Daoy (cell line): ENCODE measurements at regions not wholly inside any gene's neighbourhood (a gene's known extent, or its start where the extent isn't known, plus 50 kb on each side); places are given as distances from the start of the nearest gene placed in this dataset.

ENCODE experiments used
- DNase-seq: peaks from one replicate; pipeline ENCODE4 v3.0.0-alpha.2; 2015; ENCODE audit warnings: low read depth

DNA sequence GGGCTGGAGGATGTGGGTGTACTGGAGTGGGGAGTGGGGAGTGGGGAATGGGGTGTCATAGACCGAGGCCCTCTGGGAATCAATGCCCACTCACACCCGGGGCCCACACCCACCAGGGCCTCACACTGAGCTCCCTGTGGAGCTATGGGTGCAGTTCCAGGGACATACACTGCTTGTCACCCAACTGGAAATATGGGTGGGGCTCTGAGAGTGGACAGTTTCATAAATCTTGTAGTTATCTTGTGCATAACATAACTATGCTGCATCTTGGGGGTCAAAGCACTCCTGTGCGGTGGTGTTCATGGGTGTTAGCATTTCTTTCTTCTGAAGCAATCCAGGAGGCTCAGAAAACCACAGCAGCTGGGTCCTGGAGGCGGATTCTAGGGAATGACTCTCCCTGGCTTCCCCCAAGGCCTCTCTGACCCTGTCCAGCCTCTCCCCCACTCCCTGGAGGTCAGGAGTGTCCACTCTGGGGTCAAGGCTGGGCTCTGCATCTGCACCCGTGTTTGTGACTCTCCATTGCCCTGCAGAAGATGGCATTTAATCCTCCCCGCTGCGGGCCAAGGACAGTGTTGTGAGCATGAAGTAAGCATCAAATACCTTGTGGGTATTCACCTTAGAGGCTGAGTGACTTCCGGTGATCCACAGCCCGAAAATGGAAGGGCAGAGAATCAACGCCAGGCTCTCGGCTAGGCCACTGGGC is 172.5 kb downstream of the CTTN start:
- DNase-seq = no peak

- DNase-seq = no peak
Measured at GRCh38 chr11:70572974-70573260, 174.6 kb downstream of the CTTN start.

DNA sequence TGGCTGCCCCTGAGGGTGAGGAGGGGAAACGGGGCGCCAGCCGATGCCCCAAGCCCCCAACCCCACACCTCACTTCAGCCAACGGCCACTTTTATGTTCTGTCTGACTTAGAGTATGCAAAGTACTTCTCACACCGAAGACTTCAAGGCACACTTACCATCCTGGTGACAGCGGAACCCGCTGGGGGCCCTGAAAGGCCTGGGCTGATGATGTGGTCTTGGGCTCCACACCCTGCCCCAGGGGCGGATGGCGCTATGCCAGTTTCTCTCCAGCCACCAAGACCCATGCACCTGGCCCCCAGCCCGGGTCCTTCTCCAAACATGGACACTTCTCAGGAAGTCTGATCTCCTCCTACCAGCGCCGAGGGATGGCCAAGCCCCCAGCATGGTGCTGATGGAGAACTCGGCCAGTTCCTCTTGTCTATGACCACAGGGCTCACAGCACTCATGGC is 175.4 kb downstream of the CTTN start:
- no peak for DNase-seq

GRCh38 chr11:70574725-70575347 is 176.5 kb downstream of the CTTN start:
- DNase-seq = no peak

DNA sequence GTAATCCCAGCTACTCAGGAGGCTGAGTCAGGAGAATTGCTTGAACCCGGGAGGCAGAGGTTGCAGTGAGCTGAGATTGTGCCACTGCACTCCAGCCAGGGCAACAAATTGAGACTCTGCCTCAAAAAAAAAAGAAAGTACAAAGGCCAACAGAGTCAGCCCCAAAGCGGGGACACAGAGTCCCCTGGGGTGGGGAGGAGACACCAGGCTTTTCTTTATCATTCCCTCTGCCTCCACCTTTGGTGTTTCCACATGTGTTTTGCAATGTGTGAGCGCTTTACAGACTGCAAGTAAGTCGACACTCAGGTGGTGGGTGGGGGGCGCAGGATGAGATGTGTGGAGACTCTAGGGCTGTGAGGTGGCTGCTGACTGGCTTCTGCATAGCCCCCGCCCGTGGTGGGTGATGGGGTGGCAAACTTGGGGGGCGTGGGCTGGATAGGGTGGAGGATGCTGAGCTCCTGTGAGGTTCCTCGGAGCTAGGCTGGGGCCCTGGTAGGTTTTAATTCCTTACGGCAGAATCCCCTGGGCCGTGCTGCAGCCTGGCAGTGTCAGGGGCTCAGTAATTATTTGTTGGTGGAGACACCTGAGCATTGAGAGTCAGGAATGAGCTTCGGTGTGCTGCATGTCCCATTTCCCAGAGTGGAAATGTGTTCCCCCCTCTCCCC is 177.2 kb downstream of the CTTN start:
- no peak for DNase-seq

GRCh38 chr11:70577258-70577603 is 178.9 kb downstream of the CTTN start:
- DNase-seq = no peak

DNA sequence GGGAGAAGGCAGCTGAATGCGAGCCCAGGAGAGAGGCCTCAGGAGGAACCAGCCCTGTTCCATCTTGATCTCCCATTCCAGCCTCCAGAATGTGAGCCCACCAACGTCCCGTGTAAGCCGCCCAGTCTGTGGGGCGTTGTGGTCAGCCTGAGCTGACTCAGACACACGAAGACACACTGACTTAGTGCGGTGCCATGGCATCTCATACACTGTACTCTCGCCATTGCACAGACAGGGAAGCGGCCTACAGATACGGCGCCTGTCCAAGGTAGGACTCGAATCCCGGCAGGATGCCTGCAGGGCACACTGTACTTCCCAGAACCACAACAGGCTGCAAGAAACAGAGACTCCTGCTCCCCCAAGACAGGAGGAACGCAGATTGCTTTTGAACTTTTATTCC is 179.6 kb downstream of the CTTN start:
- DNase-seq = peak; percentile 80

- no peak for DNase-seq
Measured at GRCh38 chr11:70578371-70578770, 180.0 kb downstream of the CTTN start.

- DNase-seq = no peak
Measured at GRCh38 chr11:70578831-70579230, 180.5 kb downstream of the CTTN start.

GRCh38 chr11:70579316-70579955 is 181.1 kb downstream of the CTTN start:
- DNase-seq = no peak

GRCh38 chr11:70580036-70580805 is 181.9 kb downstream of the CTTN start:
- DNase-seq = no peak

- DNase-seq = no peak
Measured at GRCh38 chr11:70581991-70582885, 183.9 kb downstream of the CTTN start.

DNA sequence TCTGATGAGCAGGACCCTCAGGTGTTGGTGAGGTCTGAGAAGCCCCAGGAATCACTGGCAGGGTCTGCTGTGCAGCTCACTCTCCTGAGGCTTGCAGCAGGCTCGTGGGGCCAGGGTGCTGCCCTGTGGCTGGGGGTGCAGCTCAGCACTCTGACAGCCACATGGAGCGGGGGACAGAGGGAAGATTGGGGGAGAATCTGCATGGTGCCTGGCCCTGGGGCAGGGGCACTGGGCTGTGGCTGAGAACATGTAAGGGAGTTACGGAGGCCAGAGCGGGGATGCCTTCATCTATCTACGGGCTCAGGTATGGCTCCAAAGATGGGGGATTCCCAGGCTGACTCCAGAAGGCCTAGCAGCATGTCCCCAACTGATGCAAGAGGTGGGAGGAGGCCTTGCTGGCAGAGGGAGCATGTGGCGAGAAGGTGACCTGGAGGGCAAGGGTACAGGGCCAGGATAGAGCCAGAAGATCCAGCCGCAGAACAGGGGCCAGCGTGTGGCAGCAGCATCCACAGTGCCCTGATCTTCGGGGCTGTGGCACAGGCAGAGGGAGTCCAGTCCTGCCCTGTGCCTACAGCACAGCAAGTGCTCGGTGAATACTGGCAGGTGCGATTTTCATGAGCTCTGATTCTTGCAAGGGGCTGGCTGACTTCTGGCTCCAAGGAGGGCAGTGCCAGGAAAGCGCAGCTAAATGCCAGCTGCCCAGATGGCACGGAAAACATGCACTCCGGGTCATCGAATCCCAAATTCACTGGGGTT is 184.7 kb downstream of the CTTN start:
- no peak for DNase-seq

DNA sequence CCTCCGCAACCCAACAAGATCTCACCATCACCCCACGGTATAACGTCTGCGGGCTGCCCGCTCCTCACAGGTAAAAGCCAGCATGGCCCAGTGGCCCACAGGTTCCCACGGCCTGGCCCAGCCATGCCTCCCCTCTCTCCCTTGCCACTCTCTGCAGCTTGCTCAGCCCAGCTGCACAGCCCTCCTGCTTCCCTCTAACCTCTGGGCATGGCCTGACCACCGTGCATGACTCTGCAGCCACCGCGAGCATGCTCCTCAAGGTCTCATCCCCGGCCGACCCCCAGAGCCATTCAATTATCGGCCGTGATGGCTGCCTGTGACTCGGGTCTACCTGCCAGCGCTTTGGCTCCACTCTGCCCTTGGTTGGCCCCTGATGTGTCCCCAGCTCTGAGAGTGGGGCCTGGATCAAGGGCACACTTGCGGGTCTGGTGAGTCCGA is 185.5 kb downstream of the CTTN start:
- DNase-seq = no peak

- no peak for DNase-seq
Measured at GRCh38 chr11:70584498-70585235, 186.3 kb downstream of the CTTN start.

DNA sequence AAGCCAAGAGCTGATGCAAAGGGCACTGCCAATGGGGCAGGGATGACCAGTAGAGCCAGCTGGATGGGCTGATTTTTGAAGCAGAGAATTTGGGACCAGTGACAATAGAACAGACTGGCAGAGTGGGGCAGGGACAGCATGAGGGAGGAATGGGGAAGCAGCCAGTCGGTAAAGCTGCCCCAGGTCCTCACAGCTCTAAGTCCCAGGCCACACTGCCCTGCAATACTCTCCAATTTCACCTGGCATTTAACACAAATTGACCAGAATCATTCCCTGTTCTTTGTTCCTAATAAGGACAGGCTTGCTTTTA is 186.9 kb downstream of the CTTN start:
- DNase-seq = no peak

- no peak for DNase-seq
Measured at GRCh38 chr11:70586261-70587074, 188.1 kb downstream of the CTTN start.

- no peak for DNase-seq
Measured at GRCh38 chr11:70587075-70587389, 188.7 kb downstream of the CTTN start.

GRCh38 chr11:70590356-70590991 is 192.1 kb downstream of the CTTN start:
- DNase-seq = no peak
